HK-2 (cell line): ENCODE measurements at regions not wholly inside any gene's neighbourhood (a gene's known extent, or its start where the extent isn't known, plus 50 kb on each side); places are given as distances from the start of the nearest gene placed in this dataset.
"Not testable (repeated sequence)": the region's sequence is repeated elsewhere in the genome, so short reads cannot be mapped to it uniquely, and the experiment has no call there.

ENCODE experiments used
- DNase-seq: peaks from one replicate; pipeline ENCODE4 v3.0.0-alpha.2; 2018; ENCODE audit not compliant: unreplicated experiment

GRCh38 chr13:61138857-61139256 lies 276.8 kb downstream of the PCDH20 start:
- DNase-seq: no peak

DNA sequence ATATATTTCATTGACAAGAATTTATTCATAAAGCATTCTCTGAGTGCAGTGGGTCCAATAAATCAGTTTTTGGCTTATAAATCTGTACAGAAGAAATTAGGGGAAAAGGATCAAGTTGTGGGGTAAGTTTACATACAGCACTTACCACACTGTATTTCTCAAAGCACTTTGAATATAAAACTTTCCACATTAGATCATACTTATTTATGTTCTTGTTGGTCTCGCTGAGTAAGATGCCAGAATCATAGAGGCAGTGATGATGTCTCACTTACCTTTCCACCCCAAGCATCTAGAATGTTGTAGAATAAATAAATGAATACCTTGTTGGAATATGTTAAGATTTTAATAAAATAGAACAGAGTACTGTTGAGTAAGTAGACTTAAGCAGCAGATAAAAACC lies 279.1 kb downstream of the PCDH20 start:
- DNase-seq: no peak

DNA sequence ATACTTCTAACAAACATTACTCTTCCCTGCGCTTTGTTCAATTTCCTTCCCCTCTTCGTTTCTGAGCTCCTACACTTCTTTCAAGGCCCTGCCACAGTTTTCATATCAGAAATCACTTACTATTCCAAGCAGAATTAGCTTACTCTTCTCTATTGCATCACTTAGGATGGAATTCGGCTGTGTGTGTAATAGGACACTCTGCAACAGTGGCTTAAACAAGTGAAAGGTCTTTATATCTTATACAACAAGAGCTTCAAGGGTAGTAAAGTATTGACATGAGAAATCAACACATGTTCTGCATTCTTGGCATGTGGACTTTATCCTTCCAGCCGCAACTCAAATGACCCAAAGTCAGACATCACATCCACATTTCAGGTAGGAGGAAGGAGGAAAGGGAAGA lies 279.6 kb downstream of the PCDH20 start:
- no peak for DNase-seq

GRCh38 chr13:61135583-61135982 lies 280.1 kb downstream of the PCDH20 start:
- no peak for DNase-seq

GRCh38 chr13:61128850-61129645 lies 286.6 kb downstream of the PCDH20 start:
- no peak for DNase-seq

- no peak for DNase-seq
These were observed 291.9 kb downstream of the PCDH20 start for GRCh38 chr13:61123538-61124289.

DNA sequence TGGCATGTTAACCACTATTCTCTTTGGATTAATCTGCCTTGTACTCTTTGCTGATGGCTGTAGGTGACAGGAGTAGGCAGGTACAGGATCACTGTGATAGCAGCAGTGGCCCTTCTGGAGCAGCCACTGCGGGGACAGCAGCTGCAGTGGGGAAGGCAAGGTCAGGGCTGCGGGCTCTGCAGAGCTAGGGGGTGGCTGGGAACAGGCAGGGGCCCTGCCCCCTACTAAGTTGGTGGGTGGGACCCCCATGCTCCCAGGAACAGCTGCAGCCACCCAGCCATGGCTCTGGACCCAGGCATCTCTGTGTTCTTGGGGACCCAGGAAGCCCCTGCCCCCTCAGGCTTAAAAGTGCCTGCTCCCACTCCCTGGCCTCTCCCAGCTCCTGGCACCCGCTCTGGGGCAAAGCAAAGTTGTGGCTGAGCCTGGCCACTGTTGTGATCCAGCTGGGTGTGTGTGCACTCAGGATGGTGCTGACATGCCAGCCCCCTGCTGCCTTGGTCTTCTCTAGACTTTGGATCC lies 302.4 kb downstream of the PCDH20 start:
- no peak for DNase-seq

DNA sequence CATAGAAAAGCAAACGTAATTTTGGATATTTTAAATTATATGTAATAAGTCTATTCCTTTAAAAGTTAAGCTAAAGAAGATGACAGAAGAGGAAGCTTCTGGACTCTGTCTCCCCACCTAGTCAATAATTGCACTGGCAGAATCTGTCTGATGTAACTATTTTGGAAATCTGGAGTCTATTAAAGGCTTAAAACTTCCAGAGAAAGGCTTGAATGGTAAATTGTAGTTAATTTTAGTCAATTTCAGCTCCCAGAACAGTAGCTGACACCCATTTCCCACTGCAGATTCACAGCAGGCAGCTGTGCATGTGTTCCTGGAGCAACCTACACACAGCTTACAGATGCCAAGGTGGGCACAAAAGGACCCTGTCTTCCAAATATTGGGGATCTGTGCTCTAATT lies 304.1 kb downstream of the PCDH20 start:
- DNase-seq: no peak

DNA sequence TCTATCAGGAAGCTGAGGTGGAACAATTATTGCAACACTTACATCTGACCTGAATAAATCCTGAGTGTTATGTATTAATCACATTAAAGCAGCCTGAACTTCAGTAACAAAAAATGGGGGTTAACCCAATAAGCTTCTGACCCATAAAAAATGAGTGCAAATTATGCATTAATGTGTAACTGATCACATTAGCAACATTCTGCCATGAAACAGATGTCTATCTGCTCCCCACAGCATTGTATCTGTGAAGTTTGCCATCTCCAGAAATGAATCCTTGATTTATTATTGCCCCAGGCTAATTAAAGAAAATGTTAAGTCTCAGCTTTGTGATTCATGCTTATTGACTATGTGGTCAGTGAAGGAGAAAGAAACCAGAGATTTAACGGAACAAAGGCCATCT lies 304.9 kb downstream of the PCDH20 start:
- DNase-seq: no peak

- DNase-seq: no peak
These were observed 305.9 kb downstream of the PCDH20 start for GRCh38 chr13:61109741-61110140.

- DNase-seq: no peak
These were observed 307.7 kb downstream of the PCDH20 start for GRCh38 chr13:61107989-61108388.

GRCh38 chr13:61095885-61096284 lies 319.8 kb downstream of the PCDH20 start:
- no peak for DNase-seq

DNA sequence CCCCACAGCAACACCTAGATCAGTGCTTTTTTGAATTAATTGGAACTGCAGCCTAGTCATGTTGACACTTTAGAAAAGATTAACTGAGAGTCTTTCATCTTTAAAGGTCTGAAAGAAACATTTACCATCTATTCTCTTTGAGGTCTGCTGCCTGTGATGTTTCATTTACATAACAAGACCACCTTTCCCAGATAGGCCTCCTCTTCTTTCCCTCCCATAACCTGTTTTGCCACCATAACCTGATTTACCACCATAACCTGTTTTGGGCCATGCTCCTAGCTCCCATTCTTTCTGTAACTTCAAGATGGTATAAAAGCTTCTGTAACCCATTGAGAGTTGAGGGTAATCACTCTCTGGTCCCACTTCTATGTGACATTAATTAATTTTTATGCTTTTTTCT lies 320.8 kb downstream of the PCDH20 start:
- DNase-seq: no peak

GRCh38 chr13:61089894-61090293 lies 325.8 kb downstream of the PCDH20 start:
- not testable (repeated sequence) for DNase-seq

DNA sequence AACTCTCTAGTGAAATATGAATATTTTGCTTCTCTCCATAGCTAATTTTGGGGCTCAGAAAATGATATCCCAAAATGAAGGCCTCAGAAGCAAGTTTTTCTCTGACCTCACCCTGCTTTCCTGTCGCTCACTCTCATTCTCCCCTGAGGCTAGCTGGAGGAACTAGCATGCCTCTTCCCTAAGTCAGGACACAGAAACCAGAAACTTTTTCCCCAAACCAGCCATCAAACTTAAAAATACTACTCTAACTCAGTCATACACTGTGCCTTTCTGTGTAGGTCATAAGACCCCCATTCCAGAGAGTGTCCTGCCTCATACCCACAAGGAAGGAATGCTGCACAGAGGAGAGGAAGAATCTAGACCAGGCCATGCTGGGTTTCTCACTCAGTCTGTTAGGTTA lies 329.6 kb downstream of the PCDH20 start:
- DNase-seq: no peak

DNA sequence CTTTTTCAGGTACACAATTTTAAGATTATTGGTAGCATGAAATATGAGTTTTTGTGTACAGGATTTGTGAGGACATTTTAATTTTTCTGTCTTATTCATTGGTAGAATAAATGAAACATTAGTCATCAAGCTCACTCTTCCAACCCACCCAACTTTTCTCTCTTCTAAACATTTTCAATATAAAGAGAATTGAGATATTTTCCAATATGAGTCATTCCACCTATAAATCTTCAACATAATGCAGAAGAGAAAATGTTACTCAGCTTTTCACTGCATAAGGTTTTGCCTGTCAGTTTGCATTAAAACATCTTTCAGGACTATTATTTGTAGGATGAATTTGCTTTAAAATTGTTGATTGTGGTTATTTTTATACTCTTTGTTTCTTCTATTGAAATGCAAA lies 330.7 kb downstream of the PCDH20 start:
- no peak for DNase-seq

DNA sequence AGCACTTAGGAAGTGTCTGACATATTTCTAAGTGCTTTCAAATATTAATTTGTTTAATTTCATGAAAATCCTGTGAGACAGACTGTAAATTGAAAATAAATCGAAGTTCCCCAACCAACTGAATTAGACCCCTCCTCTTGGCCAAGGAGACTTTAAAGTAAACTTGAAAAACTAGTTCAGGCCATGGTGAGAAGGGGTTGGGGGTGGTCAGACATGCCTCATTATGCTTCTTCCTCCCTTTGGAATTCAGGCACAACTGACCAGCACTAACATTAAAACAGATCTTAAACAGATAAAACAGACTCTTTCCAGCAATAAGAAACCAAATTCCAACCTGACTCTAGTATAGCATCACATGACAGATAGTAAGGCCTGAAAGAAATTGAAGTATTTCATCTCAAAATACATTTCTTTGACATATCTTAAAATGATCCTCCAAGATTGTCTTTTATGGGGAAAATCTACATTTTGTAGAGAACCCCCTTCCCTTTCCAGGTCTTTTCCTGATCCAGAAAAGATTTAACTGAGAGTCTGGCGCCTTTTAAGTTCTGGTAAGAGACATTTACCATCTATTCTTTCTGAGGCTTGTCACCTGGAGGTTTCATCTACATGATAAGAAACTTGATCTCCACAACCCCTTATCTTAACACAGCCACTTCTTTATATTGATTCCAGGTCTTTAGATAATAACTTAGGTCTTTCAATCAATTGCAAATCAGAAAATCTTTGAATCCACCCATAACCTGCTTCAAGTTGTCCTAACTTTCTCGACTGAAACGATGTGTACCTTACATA lies 336.5 kb downstream of the PCDH20 start:
- no peak for DNase-seq

GRCh38 chr13:61052175-61052574 lies 363.5 kb downstream of the PCDH20 start:
- no peak for DNase-seq

DNA sequence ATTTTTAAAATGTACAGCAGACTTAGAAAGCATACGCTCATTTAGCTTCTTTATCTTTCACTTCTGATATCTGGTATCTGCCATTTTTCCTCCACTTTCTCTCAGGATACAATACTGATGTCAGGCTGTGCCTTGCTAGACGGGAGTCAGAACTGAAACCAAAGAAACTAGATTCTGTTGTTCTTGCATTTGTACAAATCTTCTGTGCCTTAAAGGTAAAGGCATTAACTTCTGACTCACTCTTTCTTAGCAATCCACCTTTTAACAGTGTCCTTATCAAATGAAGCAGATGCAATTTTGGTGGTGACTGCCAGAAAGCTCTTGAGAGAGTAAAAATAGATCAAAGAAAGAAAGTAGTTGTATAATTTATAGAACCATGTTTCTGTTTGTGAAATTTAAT lies 370.4 kb downstream of the PCDH20 start:
- DNase-seq: no peak

GRCh38 chr13:61040181-61040580 lies 375.5 kb downstream of the PCDH20 start:
- DNase-seq: no peak

DNA sequence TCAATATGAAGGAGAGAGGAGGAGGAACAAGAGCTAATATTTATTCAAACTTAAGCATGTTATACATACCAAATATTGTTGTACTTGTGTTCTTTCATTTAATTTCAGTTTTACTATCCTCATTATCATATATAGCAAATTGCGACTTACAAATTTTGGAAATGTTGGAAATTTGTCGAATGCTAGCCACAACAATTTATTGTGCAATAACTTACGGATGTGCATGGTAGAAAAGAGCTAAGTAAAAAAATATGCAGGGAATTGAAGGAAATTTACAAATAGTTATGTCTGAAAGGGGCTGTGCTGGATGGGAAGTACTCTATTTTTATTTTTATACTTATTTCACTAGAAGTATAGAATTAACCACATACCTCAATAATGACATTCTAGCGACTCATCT lies 376.3 kb downstream of the PCDH20 start:
- no peak for DNase-seq

DNA sequence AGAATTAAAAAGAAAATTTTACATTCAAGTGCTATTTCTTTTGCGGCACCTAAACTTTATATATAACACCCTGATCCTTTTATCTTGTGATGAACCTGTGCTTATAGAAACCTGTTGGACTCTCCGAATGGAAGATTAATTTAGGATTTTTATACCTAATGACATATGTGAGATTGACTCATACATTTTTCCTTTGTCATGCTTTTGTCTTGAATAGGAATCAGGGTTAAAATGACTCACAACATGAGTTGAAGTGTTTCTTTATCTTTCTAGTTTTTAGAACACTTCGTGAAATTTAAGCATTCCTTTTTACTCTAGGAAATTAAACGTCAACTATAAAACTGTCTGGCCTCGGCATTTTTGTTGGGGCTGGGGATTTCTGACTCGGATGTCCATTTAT lies 378.9 kb downstream of the PCDH20 start:
- DNase-seq: no peak
